B cell (primary cell): ENCODE measurements at regions not wholly inside any gene's neighbourhood (a gene's known extent, or its start where the extent isn't known, plus 50 kb on each side); places are given as distances from the start of the nearest gene placed in this dataset.

ENCODE experiments used
- ATAC-seq: fragments of 200-7000 bp; cut with Tn5 transposase; one replicate; pipeline ENCODE4 v1.10.0; 2021; ENCODE audit warnings: low read depth, mild to moderate bottlenecking, moderate number of reproducible peaks, moderate library complexity
- CTCF ChIA-PET: fragments of 350-600 bp; sonication (Branson Sonifier 250); formaldehyde crosslinking; loops from one replicate; lab custom pipeline; 2021; ENCODE audit warnings: antibody characterized with exemption, inconsistent platforms; lab: Charles Lee
- POLR2A ChIA-PET: fragments of 350-600 bp; sonication (Branson Sonifier 250); formaldehyde crosslinking; loops from one replicate; lab custom pipeline; 2021; ENCODE audit warnings: antibody characterized with exemption; lab: Charles Lee
- DNase-seq: peaks from one replicate; pipeline ENCODE4 v3.0.0; 2013
- H2AFZ ChIP-seq: 2 replicates; pipeline ENCODE4 v1.6.1; 2012; ENCODE audit warnings: mild to moderate bottlenecking, low read depth, low read length; ENCODE audit not compliant: insufficient read depth, poor library complexity, severe bottlenecking
- H3K27ac ChIP-seq, 2 donors: 1 replicate in 1 of 2; 2 replicates in 1 of 2; pipeline ENCODE4 v1.5.1; 2012 to 2013; ENCODE audit warnings: low read length in 2 of 2, mild to moderate bottlenecking in 2 of 2, moderate library complexity in 1 of 2
- H3K27me3 ChIP-seq, 4 experiments: fragments of 200-600 bp in 1 of 4; sonication (generic) in 1 of 4; replicated peaks in 1 of 4; 1 replicate in 2 of 4; 2 replicates in 2 of 4; pipeline versions ENCODE4 v1.6.1 to v1.7.0; 2013 to 2016; ENCODE audit warnings: low read length in 3 of 4, mild to moderate bottlenecking in 2 of 4, mixed read lengths in 1 of 4, moderate library complexity in 1 of 4; ENCODE audit not compliant: insufficient read depth in 4 of 4, control insufficient read depth in 3 of 4; ENCODE audit errors: control extremely low read depth in 1 of 4
- H3K36me3 ChIP-seq, 2 experiments: replicated peaks in 1 of 2; 1 replicate in 1 of 2; 2 replicates in 1 of 2; pipeline versions ENCODE4 v1.6.1 to v1.7.1; 2013; ENCODE audit warnings: low read length in 1 of 2; ENCODE audit not compliant: insufficient read depth in 2 of 2, control insufficient read depth in 1 of 2; ENCODE audit errors: control extremely low read depth in 1 of 2, extremely low read depth in 1 of 2
- H3K4me1 ChIP-seq, 2 donors: fragments of 200-600 bp in 1 of 2; sonication (generic) in 1 of 2; 1 replicate in 1 of 2; 2 replicates in 1 of 2; pipeline versions ENCODE4 v1.5.1 to v1.6.1; 2013 to 2017; ENCODE audit warnings: low read length in 2 of 2; ENCODE audit not compliant: control insufficient read depth in 2 of 2, insufficient read depth in 2 of 2
- H3K4me2 ChIP-seq: replicated peaks from 2 replicates; pipeline ENCODE3; 2012; ENCODE audit warnings: mild to moderate bottlenecking, low read depth, low read length; ENCODE audit not compliant: poor library complexity, severe bottlenecking
- H3K4me3 ChIP-seq, 5 experiments: fragments of 200-600 bp in 1 of 5; sonication (generic) in 1 of 5; 1 replicate in 3 of 5; 2 replicates in 2 of 5; pipeline versions ENCODE4 v1.5.1 to v1.7.0; 2011 to 2016; ENCODE audit warnings: low read length in 4 of 5, mild to moderate bottlenecking in 4 of 5, low read depth in 2 of 5, control low read depth in 1 of 5, moderate library complexity in 1 of 5; ENCODE audit not compliant: insufficient read depth in 1 of 5; ENCODE audit errors: control extremely low read depth in 1 of 5, extremely low read depth in 1 of 5
- H3K79me2 ChIP-seq: fragments of 200-600 bp; sonication (generic); one replicate; pipeline ENCODE4 v1.6.0; 2016; ENCODE audit warnings: low read length; ENCODE audit not compliant: control insufficient read depth, insufficient read depth
- H3K9ac ChIP-seq: fragments of 200-600 bp; sonication (generic); 2 replicates; pipeline ENCODE4 v1.6.1; 2017; ENCODE audit warnings: mild to moderate bottlenecking, low read length, moderate library complexity
- H3K9me3 ChIP-seq, 3 donors: one replicate each; pipeline versions ENCODE4 v1.6.1 to v1.7.1; 2013; ENCODE audit warnings: low read length in 2 of 3; ENCODE audit not compliant: control insufficient read depth in 2 of 3, insufficient read depth in 1 of 3; ENCODE audit errors: control extremely low read depth in 1 of 3
- H4K20me1 ChIP-seq: 2 replicates; pipeline ENCODE4 v1.6.0; 2012; ENCODE audit warnings: mild to moderate bottlenecking, low read length; ENCODE audit not compliant: insufficient read depth, control insufficient read depth, poor library complexity, severe bottlenecking
- H3K27ac Mint-ChIP-seq: one replicate; pipeline ENCODE4 v1.8.0; 2021; ENCODE audit warnings: mixed read lengths
- H3K27me3 Mint-ChIP-seq: one replicate; pipeline ENCODE4 v1.8.0; 2021; ENCODE audit warnings: mixed read lengths
- H3K4me1 Mint-ChIP-seq: one replicate; pipeline ENCODE4 v1.8.0; 2021; ENCODE audit warnings: mixed read lengths
- H3K4me3 Mint-ChIP-seq: one replicate; pipeline ENCODE4 v1.8.0; 2021; ENCODE audit warnings: mixed read lengths
- H3K9me3 Mint-ChIP-seq: one replicate; pipeline ENCODE4 v1.8.0; 2022; ENCODE audit warnings: mixed read lengths; ENCODE audit not compliant: insufficient read depth
- EZH2 ChIP-seq: IDR thresholded peaks from 2 replicates; pipeline ENCODE4 v1.6.1; 2012; ENCODE audit warnings: borderline replicate concordance, low read depth, mild to moderate bottlenecking, moderate library complexity, low read length; ENCODE audit not compliant: insufficient read depth, poor library complexity, severe bottlenecking
- WGBS: methylation state at CpG from one replicate; pipeline ENCODE4 v1.1.5; 2013; ENCODE audit warnings: missing lambda C conversion rate; ENCODE audit not compliant: insufficient coverage; 5-methylcytosine and 5-hydroxymethylcytosine counted together
- intact Hi-C: fragments of 100-400 bp; cut with micrococcal nuclease; formaldehyde crosslinking; loops from one replicate; pipeline ENCODE4 v1.10.0; 2022
- TF ChIP-seq, protein P1 (sequence below): fragments of 200-600 bp; IDR thresholded peaks from one replicate; pipeline ENCODE4 v1.8.0; 2022; ENCODE audit warnings: antibody characterized with exemption, mild to moderate bottlenecking

DNA sequence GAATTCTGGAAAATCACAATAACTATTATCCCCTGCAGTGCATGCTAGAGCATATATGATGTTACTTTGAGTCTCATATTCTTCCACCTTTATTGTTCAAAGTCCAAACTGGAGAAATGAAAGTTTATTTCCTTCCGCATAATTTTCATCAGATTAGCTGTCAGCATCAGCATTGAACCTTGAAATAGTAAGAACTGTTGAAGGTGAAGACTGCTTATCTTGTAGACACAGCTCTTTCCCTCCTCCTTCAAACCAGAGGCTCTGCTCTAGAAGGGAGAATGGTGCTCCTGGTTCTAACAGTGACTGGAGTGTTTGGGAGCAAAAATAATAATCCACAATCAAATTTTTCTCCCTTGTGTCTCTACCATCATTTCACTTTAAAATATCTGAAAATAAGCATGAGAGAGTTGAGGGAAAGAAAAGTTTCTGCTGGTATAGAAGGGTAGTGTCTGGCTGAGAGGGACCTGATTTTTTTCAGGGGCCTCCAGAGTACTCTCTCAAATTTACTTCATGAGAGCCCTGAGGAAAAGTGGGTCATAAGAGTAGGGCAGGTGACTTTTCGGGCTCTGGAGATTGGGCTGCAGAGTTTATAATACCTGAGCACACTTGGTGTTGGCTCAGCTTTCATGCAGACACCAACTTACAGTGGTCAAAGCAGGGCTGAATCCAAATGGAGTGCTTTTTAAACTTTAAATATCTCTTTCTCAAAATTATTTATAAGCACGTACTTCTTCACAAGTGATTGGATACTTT lies 170.4 kb downstream of the ZDHHC21 start:
- intact Hi-C loops, result no loop called here
- Histone ChIP-seq H3K79me2 (no peaks in the 10 kb centered on the region), H3K27ac (no peak overlapping the region), H3K9ac (no peak overlapping the region), H3K4me2 (no peak overlapping the region), H3K4me3 (no peak overlapping the region), H3K27me3 (no peaks in the 10 kb centered on the region), H3K9me3 (no peaks in the 10 kb centered on the region), H2AFZ (no peak overlapping the region), H3K4me1 (no peaks in the 10 kb centered on the region), H3K36me3 (no peaks in the 10 kb centered on the region), H4K20me1 (no peaks in the 10 kb centered on the region)
- Mint-ChIP-seq H3K27me3 (no peaks in the 10 kb centered on the region), H3K9me3 (no peaks in the 10 kb centered on the region), H3K27ac (no peak overlapping the region), H3K4me3 (no peak overlapping the region), H3K4me1 (no peaks in the 10 kb centered on the region)
- ChIA-PET CTCF (no interaction called here), POLR2A (no interaction called here)
- TF ChIP-seq EZH2, result no peak
- TF ChIP-seq, protein P1, sequence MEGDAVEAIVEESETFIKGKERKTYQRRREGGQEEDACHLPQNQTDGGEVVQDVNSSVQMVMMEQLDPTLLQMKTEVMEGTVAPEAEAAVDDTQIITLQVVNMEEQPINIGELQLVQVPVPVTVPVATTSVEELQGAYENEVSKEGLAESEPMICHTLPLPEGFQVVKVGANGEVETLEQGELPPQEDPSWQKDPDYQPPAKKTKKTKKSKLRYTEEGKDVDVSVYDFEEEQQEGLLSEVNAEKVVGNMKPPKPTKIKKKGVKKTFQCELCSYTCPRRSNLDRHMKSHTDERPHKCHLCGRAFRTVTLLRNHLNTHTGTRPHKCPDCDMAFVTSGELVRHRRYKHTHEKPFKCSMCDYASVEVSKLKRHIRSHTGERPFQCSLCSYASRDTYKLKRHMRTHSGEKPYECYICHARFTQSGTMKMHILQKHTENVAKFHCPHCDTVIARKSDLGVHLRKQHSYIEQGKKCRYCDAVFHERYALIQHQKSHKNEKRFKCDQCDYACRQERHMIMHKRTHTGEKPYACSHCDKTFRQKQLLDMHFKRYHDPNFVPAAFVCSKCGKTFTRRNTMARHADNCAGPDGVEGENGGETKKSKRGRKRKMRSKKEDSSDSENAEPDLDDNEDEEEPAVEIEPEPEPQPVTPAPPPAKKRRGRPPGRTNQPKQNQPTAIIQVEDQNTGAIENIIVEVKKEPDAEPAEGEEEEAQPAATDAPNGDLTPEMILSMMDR, result no peak
- 92% methylated on average over 1 of the region's 3 CpGs for whole genome bisulfite sequencing
- DNase-seq (no peak), ATAC-seq (no peak)

DNA sequence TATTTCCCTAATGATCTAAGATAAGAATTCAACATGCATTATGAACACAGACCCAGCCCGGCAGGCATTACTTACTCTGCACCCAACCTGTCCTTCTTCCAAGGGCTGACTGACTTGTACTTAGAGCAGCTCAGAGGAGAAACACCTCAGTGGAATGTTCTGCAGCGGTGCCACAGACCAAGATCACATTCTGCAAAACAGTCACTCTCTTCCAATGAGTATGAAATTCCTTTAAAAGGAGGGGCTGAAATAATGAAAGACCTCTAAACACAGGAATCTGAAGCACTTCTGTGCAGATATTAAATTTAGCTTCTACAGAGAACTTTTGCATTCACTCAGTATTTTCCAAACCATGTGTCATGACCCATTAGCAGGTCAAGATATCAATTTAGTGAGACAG lies 172.9 kb downstream of the ZDHHC21 start:
- CTCF ChIA-PET, result no interaction called here

More for the DNA sequence above, 172.9 kb downstream of the ZDHHC21 start:
- Histone ChIP-seq H3K27ac (no peak overlapping the region), H2AFZ (no peak overlapping the region), H3K9me3 (no peaks in the 10 kb centered on the region), H3K79me2 (no peaks in the 10 kb centered on the region), H3K36me3 (no peaks in the 10 kb centered on the region), H3K9ac (no peak overlapping the region), H4K20me1 (no peaks in the 10 kb centered on the region), H3K4me3 (no peak overlapping the region), H3K4me1 (no peaks in the 10 kb centered on the region), H3K27me3 (no peaks in the 10 kb centered on the region), H3K4me2 (no peak overlapping the region)
- H3K27me3 Mint-ChIP-seq, result no peaks in the 10 kb centered on the region
- POLR2A ChIA-PET, result no interaction called here
- TF ChIP-seq EZH2, result no peak
- TF ChIP-seq, protein P1, result no peak
- WGBS, result 100% methylated on average over 1 of the region's 2 CpGs
- DNase-seq (no peak), ATAC-seq (no peak)
- H3K27ac Mint-ChIP-seq, result no peak overlapping the region
- H3K4me1 Mint-ChIP-seq, result no peaks in the 10 kb centered on the region
- no peaks in the 10 kb centered on the region for H3K9me3 Mint-ChIP-seq
- intact Hi-C loops, result no loop called here
- H3K4me3 Mint-ChIP-seq, result no peak overlapping the region
